NCI-H146 (cell line): ENCODE measurements at regions not wholly inside any gene's neighbourhood (a gene's known extent, or its start where the extent isn't known, plus 50 kb on each side); places are given as distances from the start of the nearest gene placed in this dataset.
"Not testable (repeated sequence)": the region's sequence is repeated elsewhere in the genome, so short reads cannot be mapped to it uniquely, and the experiment has no call there.

Experiments used
- DNase-seq: peaks from one replicate; lab custom pipeline; 2025; lab: John Stamatoyannopoulos, UW

DNA sequence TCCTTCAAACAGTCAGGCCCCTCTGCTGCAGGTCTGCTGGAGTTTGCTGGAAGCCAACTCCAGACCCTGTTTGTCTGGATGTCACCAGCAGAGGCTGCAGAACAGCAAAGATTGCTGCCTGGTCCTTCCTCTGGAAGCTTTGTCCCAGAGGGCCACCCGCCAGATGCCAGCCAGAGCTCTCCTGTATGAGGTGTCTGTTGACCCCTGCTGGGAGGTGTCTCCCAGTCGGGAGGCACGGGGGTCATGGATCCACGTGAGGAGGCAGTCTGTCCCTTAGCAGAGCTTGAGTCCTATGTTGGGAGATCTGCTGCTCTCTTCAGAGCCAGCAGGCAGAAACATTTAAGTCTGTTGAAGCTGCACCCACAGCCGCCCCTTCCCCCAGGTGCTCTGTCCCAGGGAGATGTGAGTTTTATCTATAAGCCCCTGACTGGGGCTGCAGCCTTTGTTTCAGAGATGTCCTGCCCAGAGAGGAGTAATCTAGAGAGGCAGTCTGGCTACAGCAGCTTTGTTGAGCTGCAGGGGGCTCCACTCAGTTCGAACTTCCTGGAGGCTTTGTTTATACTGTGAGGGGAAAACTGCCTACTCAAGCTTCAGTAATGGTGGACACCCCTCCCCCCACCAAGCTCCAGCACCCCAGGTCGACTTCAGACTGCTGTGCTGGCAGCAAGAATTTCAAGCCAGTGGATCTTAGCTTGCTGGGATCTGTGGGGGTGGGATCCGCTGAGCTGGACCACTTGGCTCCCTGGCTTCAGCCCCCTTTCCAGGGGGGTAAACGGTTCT, 72.1 kb downstream of the OGFRL1 start:
- DNase-seq, result not testable (repeated sequence)

DNA sequence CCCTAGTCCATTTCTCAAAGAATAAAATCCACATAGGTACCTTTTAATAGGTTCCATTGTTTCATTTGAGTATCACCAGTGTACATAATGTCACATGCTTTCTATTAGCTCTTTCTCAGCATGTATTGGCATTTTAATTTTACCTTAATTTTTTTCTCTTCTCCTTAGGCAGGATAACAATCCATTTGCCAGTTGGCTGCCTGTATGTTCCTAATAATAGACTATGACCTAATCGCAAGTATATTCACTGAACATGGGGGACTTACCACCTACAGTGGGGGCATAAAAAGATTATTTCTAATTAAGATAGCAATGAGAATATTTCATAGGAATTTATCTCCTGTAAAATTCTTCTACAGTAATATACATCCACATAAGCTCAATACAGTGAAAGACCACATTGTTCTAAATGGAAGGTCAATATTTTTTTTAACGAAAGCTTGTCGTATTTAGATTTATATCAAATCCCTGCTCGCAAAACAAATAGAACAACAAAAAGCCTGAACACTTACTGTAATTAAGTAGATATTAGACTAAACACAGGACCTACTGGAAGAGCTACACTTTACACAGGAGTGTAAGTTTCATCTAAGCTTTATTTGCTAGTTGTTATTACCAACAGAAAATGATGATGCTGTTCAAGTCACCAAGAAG, 76.4 kb downstream of the OGFRL1 start:
- no peak for DNase-seq

DNA sequence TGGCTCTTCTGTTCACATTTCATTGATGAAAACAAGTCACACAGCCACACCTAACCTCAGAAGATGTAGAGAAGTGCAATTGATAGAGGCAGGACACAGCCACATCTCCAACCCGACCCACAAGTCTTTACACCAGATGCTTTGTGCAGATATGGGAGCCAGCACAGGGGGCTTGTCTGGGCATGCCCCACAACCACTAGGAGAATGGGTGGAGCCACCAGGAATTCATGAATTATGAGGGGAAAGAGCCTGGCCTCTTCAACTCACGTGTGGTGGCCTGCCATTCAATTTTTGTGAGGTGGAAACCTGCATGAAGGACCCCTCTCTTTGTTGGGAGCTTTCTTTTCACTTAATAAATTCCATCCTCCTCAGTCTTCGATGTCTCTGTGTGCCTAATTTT, 79.1 kb downstream of the OGFRL1 start:
- DNase-seq, result no peak

DNA sequence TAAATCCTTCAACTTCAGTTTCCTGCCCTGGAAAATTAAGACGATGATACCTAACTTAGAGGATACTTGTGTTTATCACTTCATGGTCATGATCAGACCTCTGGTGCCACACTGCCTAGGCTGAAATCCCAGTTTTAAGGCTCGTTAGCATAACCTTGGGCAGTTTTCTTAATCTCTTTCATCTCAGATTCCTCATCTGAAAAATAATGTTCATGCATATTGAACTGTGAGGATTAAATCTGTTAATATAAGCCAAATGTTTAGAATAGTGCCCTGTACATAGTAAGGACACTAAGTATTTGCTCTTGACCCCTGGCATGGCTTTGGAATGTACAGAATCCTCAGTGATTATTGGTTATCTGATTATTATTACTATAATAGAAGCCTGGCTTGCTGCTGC, 79.7 kb downstream of the OGFRL1 start:
- DNase-seq, result no peak

DNA sequence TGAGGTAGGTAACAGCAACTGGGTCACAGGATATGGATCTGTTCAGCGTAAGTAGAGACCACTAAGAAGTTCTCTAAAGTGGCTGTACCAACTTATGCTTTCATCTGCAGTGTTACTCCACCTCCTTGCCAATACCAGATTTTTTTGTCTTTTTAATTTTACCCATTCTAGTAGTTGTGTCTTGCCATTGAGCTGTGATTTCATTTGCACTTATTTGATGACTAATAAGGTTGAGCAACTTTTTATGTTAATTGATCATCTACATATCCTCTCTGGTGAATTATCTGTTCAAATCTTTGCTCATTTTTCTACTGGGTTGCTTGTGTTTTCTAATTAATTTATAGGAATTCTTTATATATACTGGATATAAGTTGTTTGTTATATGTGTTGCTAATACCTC, 82.9 kb downstream of the OGFRL1 start:
- no peak for DNase-seq

DNA sequence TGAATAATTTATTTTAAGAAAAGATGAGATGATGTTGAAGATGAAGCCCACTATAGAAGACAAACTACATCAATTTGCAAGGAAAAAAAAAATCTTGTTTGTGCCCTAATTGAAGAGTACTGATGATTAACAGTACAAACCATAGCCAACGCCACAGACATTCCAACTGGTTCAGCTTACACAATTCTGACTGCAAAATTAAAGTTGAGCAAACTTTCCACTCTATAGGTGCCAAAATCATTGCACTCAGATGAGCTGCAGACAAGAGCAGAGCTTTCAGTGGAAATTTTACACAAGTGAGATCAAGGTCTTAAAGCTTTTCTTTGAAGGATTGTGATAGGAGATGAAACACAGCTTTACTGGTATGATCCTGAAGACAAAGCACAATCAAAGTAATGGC, 85.3 kb downstream of the OGFRL1 start:
- no peak for DNase-seq

DNA sequence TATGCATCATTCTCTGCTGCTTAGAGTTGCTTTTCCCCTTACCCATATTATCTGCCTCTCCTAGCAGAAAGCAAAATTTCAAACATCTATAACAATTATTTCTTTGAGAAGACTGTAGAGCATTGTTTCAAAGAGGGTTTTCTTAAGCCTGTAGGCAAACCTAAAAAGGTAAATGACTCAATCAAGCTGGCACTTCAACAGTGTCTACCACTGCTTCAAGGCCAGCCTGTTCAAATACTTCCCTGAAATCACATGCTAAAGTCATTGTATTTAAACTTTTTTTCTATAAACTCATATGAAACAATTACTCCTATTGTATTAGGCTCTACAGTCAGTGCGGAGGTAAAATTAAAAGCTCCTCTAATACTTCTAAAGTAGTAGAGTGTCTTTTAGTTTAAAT, 87.1 kb downstream of the OGFRL1 start:
- DNase-seq, result no peak

DNA sequence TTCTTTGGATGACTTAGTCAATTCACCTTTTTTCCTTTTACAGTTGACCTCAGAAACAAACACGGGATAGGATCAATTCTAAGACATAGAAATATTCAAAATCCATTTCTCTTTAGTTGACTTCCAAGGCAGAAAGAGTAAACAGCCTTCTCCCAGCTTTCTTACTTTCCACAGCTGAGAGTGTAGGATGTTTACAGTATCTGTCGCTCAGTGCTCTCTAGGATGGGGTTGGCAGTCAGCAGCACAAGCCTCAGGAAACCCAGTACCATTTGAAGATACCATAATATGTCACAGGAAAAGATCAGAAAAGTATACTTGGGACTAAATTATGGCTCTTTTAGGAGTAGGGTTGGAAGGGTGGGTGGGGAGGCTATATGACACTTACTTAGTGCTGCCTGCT, 88.2 kb downstream of the OGFRL1 start:
- no peak for DNase-seq

DNA sequence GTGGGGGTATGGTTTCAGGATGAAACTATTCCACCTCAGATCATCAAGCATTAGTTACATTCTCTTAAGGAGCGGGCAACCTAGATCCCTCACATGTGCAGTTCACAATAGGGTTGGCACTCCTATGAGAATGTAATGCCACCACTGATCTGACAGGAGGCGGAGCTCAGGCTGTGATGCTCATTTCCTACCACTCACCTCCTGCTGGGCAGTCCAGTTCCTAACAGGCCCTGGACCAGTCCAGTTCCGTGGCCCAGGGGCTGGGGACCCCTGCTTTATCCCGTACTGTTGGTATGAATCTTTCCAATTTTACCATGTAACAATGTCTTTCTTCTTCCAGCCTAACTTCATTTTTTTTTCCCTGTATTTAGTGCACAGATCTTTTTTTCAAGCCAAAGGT, 94.9 kb downstream of the OGFRL1 start:
- no peak for DNase-seq

DNA sequence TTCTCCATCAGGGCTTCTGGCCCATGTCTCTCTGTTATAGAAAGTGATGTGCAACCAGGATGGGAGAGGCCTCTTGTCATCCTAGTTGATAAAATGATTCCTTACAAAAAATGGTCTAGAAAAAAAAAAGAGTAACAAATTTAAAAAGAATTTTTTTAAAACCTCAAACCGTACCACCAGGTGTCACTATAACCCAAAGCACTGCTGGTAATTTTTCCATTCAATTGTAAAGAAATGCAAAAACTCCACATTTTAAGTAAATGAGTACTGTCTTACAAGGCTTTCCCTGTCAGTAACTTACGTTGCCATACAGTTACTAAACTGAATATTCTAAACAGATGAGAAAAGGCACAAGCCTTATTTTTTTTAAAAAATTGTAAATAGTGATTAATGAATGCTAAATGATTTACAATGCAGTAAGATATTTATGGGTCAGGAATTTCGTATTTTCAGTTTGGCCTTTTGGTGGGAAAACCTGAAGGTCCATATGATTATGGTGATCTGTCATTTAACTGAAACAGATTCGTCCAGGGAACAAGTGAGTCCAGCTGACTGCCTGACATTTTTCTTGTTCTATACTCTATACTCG, 95.4 kb downstream of the OGFRL1 start:
- DNase-seq, result no peak

DNA sequence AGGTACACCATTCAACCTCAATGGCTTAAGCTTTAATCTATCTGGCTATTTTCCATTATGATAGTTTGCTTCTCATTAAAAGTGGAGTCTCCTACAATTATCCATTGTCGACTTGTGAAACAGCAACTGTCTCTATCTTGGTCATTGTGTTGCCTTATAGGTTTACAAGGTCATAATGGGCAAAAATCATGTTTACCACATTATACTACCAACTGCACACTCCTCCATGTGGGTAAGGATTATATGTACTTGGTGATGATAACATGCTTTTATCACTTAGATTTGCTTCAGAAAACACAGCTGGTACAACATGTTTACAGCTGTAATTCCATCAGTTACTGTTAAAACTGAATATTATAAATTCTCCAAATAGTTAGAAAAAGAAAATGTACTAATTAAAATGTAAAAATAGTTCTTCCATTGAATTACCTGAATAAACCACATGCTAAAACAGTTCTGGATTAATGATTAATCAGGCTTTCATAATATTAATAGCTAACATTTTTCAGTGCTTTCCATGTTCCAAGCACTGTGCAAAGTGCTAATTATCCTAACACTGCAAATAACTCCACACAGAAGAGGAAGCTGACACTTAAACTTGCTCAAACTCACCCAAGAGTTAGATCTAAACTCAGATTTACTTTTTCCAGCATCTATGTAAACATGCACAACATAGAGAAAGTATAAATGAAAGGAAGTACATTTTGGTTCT, 96.7 kb downstream of the OGFRL1 start:
- no peak for DNase-seq

DNA sequence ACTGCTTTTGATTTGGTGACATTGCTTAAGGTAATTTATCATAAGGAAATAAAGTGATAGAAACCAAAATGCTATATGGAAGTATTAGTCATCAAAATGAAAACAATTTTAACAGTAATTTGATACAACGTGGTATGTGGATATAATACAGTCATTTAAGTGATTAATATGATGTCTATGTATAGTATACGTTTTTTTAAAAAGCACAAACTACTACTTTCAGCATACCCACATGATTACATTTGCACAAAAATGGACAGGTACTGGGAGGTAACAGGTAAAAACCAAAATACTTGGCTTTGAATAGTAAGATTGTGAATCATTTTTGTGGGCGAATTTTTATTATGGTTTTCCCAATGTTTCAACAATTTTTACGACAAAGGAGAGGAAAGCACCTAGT, 97.6 kb downstream of the OGFRL1 start:
- no peak for DNase-seq

DNA sequence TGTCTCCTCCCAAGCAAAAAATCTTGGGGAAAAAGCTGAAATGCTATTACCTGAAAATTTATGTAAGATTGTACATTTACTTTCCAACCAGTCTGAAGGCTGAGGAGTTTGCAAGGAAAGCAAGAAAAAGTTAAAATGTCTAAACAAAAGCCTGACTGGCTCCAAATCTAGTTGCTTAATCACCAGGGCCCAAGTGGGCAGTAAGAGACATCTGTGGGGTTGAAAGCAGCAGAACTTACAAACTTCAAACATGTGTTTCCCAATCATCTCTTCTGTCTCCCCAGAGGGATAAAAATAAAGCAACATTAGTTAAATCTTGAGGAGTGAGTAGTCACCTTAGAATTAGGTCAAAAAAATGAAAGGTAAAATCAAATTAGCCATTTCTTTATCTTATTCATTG, 98.6 kb downstream of the OGFRL1 start:
- DNase-seq, result no peak

DNA sequence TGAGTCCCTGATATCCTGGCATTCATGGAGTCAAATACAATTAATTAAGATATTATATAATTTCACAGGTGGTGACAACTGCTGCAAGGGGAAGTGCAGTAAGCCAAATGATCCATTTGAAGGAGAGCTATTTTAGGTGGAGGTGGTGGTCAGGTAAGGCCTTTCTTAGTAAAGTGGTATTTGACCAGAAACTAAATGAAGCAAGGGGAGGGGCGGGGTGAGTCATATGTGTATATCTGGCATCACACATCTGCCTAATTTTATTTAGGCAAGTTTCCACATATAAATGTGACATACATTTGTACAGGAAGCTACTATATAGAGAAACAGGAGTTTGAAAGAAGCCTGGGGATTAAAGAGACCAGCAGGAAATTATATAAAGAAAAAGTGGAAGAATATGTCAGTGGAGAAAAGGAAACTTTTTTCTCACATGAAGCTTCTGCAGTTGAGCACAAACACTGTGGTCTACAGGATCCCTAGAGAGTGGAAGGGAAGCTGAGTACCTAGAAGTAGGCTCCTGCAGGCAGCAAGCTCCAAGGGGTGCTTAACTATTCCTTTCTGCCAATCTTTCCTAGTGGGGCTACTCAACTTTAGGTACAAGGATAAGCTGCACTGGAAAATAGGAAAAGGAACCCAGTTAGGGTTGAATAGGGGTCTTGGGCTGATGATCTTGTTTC, 99.6 kb downstream of the OGFRL1 start:
- DNase-seq, result no peak

DNA sequence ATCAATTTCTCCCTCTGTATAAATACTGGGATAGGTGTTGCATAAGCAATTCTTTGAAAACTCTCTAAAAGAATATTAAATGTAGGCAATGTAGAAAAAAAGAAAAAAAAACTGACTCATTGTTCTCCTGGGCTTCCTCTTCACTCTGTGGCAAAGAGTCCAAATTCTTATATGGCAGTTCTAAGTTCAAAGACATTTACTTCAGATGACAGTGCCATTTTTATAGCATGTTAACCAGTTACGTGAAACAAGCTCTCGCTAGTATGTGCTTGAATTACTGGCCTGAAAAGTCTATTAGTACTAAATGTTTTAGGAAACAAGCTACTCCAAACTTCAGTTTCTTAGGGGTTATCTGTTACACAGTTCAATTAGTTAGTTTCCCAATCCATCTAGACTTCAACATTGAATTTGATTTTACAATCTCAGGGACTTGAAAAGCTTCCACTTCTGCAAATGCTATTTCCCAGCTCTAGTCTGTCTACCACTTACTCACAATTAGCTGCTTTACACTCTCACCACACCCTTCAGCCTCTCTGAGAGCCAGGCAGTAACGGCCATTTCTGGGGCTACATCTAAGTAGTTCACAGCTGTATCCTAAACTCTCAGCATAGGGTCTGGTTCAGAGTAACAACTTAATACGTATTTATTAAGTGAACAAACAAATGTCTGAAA, 100.4 kb downstream of the OGFRL1 start:
- DNase-seq, result no peak

DNA sequence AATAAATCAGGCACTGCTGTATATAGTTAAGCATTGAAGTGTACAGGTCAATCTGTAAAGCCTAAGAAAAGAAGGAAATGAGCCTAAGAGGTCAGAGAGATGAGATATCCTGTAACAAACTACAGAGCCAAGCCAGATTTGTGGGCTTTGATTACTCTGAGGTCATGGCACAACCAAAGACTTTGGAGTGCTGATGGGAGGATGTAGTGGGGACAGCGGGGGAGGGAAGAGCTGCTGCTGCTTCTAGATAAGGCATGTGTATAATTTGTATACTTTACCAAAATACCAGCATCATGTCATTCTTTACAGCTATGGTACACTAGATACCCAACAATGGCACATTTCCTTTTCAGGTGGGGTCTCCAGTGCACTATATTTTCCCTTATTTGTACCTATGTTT, 102.5 kb downstream of the OGFRL1 start:
- DNase-seq, result no peak

DNA sequence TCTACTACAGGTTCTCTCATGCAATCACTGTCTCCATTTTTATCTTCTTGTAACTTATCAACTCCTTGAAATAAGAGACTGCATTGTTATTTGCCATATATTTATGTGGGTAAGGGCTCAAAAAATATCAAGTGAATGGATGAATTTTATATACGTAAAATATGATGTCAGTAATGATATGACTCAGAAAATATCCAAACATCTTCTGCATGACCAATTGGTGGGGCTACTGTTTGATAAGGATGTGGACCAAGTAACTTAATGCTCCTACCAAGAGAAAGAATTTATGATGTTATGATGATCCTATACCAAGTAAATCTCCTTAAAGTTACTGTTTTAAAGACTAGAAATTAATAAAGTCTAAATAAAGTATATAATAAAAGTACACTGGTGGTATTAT, 103.7 kb downstream of the OGFRL1 start:
- DNase-seq, result no peak

DNA sequence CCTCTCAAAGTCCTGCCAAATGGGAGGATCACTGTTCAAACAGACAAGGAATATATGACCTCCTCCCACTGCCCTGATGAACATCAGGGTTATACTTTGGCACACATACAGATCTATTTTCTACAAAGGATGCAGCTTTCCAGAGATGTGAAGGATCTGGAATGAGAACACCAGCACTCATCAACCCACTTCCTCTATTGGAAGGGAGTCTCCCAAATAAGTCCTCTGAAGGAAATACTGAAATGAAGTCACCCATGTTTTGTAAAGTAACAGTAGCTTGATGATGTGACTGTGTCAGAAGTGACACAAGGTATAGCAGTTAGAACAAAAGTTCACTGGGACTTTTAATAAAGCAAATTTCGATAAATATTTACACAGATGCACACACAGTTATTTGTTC, 104.9 kb downstream of the OGFRL1 start:
- no peak for DNase-seq

DNA sequence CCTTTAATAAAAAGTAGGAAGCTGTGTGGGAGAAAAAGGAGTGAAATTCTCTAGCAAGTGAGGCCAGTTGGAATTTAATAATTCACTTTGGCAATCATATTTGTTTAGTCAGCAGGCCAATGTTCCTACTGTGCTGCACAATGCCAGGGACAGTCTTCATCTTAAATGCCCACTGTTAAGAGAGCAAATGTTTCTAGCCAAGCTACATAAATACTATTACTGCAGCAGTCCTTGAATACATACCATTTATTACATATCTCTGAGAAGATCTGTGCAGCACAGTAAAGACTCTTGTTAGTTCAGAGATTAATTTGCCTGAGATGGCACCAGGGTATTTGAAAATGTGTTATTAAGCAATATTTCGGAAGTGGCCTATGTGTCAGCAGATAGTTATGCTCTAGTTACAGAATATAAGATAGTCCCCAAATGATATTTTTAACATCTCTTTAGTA, 105.4 kb downstream of the OGFRL1 start:
- DNase-seq, result peak; percentile 2

DNA sequence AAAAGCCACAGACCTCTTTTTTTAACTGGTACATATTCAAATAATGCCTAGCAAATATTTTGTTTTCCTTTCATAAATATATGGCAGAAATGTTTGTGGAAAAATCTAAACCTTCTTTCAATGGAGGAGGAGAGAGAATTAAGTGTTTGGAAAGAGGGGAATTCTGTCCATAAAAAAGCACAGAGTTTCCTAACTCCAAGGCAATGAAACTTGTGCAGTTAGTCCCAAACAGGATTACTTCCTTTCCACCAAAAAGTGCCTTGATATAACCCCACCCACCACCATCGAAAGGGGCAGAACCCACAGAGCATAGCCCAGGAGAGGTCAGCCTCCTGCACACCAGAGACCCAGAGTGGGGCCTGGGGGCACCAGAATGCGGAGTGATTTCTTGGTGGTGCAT, 106.3 kb downstream of the OGFRL1 start:
- no peak for DNase-seq

DNA sequence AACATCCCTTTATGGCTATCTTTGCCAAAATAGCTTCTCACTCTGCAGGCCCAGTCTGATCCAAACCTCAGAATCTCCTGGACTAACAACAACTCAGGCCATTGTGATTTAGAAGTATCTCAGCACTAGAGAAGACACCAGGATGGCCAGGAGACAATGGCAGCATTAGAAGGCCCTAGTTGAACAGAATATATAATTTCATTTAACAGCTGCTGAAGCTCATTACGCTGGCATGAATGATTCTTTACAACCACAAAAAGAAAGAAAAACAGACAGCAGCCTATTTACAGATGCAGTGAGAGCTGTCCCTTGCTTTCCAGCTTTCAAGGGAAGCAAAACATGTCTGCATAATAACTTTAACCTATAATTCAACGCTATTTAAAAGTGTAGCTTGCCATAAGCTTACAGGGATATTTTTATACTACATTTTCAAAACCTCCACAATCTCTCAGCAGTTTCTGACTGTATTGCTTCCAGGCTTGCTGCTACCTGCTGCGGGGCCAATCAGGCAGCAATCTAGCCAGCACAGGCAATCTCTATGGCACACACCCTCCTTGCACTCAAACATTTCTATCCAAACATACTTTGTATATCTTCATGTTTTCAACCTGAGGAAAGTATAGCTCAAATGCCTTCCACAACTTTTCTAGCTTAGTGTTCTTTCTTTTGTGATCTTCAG, 107.3 kb downstream of the OGFRL1 start:
- DNase-seq, result no peak
